ENCODE measurements at regions not wholly inside any gene's neighbourhood (a gene's known extent, or its start where the extent isn't known, plus 50 kb on each side); places are given as distances from the start of the nearest gene placed in this dataset.

DNA sequence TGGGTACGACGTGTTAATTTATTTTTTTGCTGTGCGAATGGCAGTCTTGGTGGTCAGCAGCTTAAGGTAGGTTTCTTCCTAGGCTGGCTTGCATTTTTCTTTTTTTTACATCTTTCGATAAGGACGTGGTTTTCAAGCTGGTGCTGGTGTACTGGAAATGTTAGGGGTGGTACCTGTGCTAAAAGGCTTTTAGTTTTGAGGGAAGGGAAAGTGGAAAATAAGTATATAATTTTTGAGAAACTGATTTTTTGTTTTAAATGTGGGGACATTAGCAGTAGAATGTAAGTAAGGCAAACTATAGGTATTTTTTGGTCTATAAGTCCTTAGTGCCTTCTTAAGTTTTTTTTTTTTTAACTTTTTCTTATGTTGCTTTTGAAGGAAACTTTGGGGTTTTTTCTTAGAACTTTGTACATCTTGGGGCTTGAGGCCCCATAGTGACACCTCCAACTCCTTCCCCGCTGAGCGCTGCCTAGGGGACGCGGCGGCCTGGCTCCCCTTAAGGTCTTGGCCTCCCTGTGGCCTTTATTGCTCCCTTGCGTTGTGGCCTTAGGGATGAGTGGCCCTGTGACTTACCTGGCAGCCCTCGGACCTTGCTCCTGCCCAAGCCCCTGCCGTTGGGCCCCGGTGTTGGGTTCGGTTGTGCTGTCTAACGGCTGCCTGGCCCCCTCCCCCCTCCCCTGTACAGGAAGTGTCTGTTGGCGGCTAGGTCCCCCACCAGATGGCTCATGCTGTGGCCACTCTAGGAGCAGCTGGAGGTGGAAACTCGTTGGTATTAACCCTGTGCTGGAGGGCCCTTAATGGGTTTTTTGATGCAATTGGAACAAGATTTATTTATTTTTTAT is 88.0 kb upstream of the RPRML start:
- TF ChIP-seq NR3C1 (CRISPR knock-in tag; conservative IDR thresholded peaks at IDR 0.05; ENCODE audit: low read depth) (no peak), NFYB (CRISPR knock-in tag; conservative IDR thresholded peaks at IDR 0.05; ENCODE audit: low read depth) (no peak; the same call in 1 of the 2 replicates), ESRRA (CRISPR knock-in tag; IDR thresholded peaks at IDR 0.05; ENCODE audit: borderline replicate concordance) (no peak), RELA (CRISPR knock-in tag; IDR thresholded peaks at IDR 0.05; ENCODE audit: borderline replicate concordance) (no peak), JUN (CRISPR knock-in tag; IDR thresholded peaks at IDR 0.05) (no peak), TCF7 (CRISPR knock-in tag; IDR thresholded peaks at IDR 0.05; ENCODE audit: low read depth) (no peak)
- TF ChIP-seq, protein P1, sequence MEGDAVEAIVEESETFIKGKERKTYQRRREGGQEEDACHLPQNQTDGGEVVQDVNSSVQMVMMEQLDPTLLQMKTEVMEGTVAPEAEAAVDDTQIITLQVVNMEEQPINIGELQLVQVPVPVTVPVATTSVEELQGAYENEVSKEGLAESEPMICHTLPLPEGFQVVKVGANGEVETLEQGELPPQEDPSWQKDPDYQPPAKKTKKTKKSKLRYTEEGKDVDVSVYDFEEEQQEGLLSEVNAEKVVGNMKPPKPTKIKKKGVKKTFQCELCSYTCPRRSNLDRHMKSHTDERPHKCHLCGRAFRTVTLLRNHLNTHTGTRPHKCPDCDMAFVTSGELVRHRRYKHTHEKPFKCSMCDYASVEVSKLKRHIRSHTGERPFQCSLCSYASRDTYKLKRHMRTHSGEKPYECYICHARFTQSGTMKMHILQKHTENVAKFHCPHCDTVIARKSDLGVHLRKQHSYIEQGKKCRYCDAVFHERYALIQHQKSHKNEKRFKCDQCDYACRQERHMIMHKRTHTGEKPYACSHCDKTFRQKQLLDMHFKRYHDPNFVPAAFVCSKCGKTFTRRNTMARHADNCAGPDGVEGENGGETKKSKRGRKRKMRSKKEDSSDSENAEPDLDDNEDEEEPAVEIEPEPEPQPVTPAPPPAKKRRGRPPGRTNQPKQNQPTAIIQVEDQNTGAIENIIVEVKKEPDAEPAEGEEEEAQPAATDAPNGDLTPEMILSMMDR (IDR thresholded peaks at IDR 0.05), result no peak
- TF ChIP-seq, protein P2, sequence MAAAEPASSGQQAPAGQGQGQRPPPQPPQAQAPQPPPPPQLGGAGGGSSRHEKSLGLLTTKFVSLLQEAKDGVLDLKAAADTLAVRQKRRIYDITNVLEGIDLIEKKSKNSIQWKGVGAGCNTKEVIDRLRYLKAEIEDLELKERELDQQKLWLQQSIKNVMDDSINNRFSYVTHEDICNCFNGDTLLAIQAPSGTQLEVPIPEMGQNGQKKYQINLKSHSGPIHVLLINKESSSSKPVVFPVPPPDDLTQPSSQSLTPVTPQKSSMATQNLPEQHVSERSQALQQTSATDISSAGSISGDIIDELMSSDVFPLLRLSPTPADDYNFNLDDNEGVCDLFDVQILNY (CRISPR knock-in tag; IDR thresholded peaks at IDR 0.05), result peak; percentile 62; the same call in 1 of the 2 replicates

All from WTC11 (cell line).